HepG2 (cell line): ENCODE measurements at regions not wholly inside any gene's neighbourhood (a gene's known extent, or its start where the extent isn't known, plus 50 kb on each side); places are given as distances from the start of the nearest gene placed in this dataset.
A peak's percentile ranks its signal among the peaks of the same experiment; 100 is the strongest.

Experiments used
- ARNTL ChIP-seq: sonication (generic); formaldehyde crosslinking; IDR thresholded peaks from 2 replicates; pipeline ENCODE4 v1.4.0; 2020; ENCODE audit warnings: mild to moderate bottlenecking, missing genetic modification reagents
- CTCF ChIP-seq: sonication (generic); formaldehyde crosslinking; IDR thresholded peaks from 2 replicates; pipeline ENCODE4 v1.5.0; 2020; ENCODE audit warnings: mild to moderate bottlenecking, missing genetic modification reagents, moderate library complexity
- JUN ChIP-seq: sonication (generic); formaldehyde crosslinking; IDR thresholded peaks from 2 replicates; pipeline ENCODE4 v1.4.0; 2020; ENCODE audit warnings: mild to moderate bottlenecking, missing genetic modification reagents
- KDM2A ChIP-seq: sonication (generic); formaldehyde crosslinking; IDR thresholded peaks from 2 replicates; pipeline ENCODE4 v1.4.0; 2020; ENCODE audit warnings: low read depth, missing genetic modification reagents, borderline replicate concordance
- NR2F6 ChIP-seq, 2 experiments: IDR thresholded peaks; 2 replicates each; pipeline ENCODE4 v1.6.1; 2016; ENCODE audit warnings: antibody characterized with exemption in 1 of 2, mild to moderate bottlenecking in 1 of 2
- PRPF4 ChIP-seq: fragments of 200-400 bp; formaldehyde crosslinking; IDR thresholded peaks from 2 replicates; pipeline ENCODE4 v1.6.1; 2016; ENCODE audit warnings: low read length, low read depth; ENCODE audit not compliant: poor library complexity, severe bottlenecking
- RARA ChIP-seq: IDR thresholded peaks from 2 replicates; pipeline ENCODE4 v1.6.1; 2016; ENCODE audit warnings: missing genetic modification reagents, missing compliant biosample characterization
- ZNF142 ChIP-seq: sonication (generic); formaldehyde crosslinking; IDR thresholded peaks from 2 replicates; pipeline ENCODE4 v1.4.0; 2020; ENCODE audit warnings: missing genetic modification reagents
- ZNF614 ChIP-seq: IDR thresholded peaks from 2 replicates; pipeline ENCODE4 v1.6.1; 2018; ENCODE audit warnings: missing biosample characterization, missing genetic modification reagents, inconsistent platforms, borderline replicate concordance
- TF ChIP-seq, protein P1 (sequence below): sonication (generic); formaldehyde crosslinking; IDR thresholded peaks from 2 replicates; pipeline ENCODE4 v1.4.0; 2020; ENCODE audit warnings: missing genetic modification reagents, borderline replicate concordance
- TF ChIP-seq, protein P2 (sequence below): sonication (generic); formaldehyde crosslinking; IDR thresholded peaks from 2 replicates; pipeline ENCODE4 v1.4.0; 2020; ENCODE audit warnings: mild to moderate bottlenecking, missing genetic modification reagents
- TF ChIP-seq, protein P3 (sequence below): sonication (generic); formaldehyde crosslinking; IDR thresholded peaks from 2 replicates; pipeline ENCODE4 v1.4.0; 2020; ENCODE audit warnings: missing genetic modification reagents

- TF ChIP-seq, protein P1, sequence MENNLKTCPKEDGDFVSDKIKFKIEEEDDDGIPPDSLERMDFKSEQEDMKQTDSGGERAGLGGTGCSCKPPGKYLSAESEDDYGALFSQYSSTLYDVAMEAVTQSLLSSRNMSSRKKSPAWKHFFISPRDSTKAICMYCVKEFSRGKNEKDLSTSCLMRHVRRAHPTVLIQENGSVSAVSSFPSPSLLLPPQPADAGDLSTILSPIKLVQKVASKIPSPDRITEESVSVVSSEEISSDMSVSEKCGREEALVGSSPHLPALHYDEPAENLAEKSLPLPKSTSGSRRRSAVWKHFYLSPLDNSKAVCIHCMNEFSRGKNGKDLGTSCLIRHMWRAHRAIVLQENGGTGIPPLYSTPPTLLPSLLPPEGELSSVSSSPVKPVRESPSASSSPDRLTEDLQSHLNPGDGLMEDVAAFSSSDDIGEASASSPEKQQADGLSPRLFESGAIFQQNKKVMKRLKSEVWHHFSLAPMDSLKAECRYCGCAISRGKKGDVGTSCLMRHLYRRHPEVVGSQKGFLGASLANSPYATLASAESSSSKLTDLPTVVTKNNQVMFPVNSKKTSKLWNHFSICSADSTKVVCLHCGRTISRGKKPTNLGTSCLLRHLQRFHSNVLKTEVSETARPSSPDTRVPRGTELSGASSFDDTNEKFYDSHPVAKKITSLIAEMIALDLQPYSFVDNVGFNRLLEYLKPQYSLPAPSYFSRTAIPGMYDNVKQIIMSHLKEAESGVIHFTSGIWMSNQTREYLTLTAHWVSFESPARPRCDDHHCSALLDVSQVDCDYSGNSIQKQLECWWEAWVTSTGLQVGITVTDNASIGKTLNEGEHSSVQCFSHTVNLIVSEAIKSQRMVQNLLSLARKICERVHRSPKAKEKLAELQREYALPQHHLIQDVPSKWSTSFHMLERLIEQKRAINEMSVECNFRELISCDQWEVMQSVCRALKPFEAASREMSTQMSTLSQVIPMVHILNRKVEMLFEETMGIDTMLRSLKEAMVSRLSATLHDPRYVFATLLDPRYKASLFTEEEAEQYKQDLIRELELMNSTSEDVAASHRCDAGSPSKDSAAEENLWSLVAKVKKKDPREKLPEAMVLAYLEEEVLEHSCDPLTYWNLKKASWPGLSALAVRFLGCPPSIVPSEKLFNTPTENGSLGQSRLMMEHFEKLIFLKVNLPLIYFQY (CRISPR knock-in tag): 0 out of 2 replicates have a peak, but pooled peaks have one; percentile 21
- TF ChIP-seq NR2F6 (IDR thresholded peaks at IDR 0.05) (peak; percentile 58), NR2F6 (CRISPR knock-in tag; IDR thresholded peaks at IDR 0.05) (peak; percentile 61), ZNF614 (CRISPR knock-in tag) (no peak), ZNF142 (CRISPR knock-in tag) (0 out of 2 replicates have a peak, but pooled peaks have one; percentile 9), RARA (CRISPR knock-in tag) (0 out of 2 replicates have a peak, but pooled peaks have one; percentile 27), ARNTL (no peak), PRPF4 (no peak), CTCF (CRISPR knock-in tag) (peak; percentile 61), JUN (peak; percentile 95), KDM2A (CRISPR knock-in tag) (0 out of 2 replicates have a peak, but pooled peaks have one; percentile 27)
- TF ChIP-seq, protein P2, sequence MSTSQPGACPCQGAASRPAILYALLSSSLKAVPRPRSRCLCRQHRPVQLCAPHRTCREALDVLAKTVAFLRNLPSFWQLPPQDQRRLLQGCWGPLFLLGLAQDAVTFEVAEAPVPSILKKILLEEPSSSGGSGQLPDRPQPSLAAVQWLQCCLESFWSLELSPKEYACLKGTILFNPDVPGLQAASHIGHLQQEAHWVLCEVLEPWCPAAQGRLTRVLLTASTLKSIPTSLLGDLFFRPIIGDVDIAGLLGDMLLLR (CRISPR knock-in tag): no peak
- TF ChIP-seq, protein P3, sequence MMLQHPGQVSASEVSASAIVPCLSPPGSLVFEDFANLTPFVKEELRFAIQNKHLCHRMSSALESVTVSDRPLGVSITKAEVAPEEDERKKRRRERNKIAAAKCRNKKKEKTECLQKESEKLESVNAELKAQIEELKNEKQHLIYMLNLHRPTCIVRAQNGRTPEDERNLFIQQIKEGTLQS (CRISPR knock-in tag): peak; percentile 95
These were observed 188.9 kb downstream of the SKIDA1 start (continued) for GRCh38 chr10:21336476-21337170.
